ENCODE measurements at regions not wholly inside any gene's neighbourhood (a gene's known extent, or its start where the extent isn't known, plus 50 kb on each side); places are given as distances from the start of the nearest gene placed in this dataset. TPM values are rescaled to one million over a fixed set of nuclear protein-coding genes. Genes with fewer than 3 reads are reported as not detected.

DNA sequence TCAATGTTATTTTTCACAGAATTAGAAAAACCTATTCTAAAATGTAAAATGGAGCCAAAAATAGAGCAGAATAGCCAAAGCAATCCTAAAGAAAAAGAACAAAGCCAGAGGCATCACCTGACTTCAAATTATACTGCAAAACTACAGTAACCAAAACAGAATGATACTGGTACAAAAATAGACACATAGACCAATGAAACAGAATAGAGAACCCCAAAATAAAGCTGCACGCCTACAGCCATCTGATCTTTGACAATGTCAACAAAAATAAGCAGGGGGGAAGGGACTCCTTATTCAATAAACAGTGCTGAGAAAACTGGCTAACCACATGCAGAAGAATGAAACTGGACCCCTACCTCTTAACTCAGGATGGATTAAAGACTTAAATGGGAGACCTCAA lies 65.8 kb upstream of the PDE4D start:
- Histone ChIP-seq H3K4me3 (no peak overlapping the region), H3K9me3 (no peaks in the 10 kb centered on the region), H3K36me3 (replicated peaks in 1 of 2; ENCODE audit: insufficient read depth in 1 of 2, low read depth in 2 of 2) (no peaks in the 10 kb centered on the region), H3K27me3 (no peaks in the 10 kb centered on the region), H3K27ac (no peak overlapping the region), H3K4me1 (no peaks in the 10 kb centered on the region)
- ATAC-seq (no peak), DNase-seq (no peak)
- intact Hi-C loops (cut with DNase I), result no loop called here
- no peak for TF ChIP-seq CTCF (IDR thresholded peaks at IDR 0.05)
- no peak for TF ChIP-seq POLR2A (IDR thresholded peaks at IDR 0.05)
- WGBS, 2 donors, result 57 to 79% methylated on average over 1 of the region's 1 CpG

DNA sequence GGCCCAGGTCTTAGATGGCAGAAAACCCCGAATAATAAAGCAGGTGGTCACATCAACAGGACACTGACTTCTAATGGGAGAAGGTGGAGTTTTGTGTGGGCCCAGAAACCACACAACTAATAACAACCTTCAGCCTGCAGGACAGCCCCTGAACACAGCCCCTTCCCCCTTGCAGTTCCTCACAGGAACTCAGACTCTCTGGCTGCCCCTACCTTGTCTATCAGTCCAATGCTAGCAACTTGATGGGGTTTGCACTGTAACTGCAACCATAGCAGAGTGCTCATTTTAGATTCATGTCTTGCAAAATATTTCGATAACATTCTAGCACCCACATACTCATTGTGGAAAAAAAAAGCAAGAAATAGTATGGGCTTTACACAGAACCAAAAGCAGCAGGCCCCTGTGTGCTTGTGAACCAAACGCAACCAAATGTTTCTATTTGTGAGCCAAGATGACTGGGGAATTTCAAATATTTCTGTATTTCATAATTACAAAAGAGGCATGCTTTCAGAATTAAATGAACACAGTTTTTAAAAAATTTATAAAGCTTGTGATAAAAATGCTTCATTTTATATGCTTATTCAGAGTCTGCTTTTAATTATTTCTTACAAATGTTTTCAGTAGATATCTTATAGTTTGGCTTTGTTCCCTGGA lies 62.7 kb upstream of the PDE4D start:
- Histone ChIP-seq H3K36me3 (replicated peaks in 1 of 2; ENCODE audit: insufficient read depth in 1 of 2, low read depth in 2 of 2) (no peaks in the 10 kb centered on the region), H3K4me1 (no peaks in the 10 kb centered on the region), H3K9me3 (no peaks in the 10 kb centered on the region), H3K4me3 (no peak overlapping the region), H3K27ac (no peak overlapping the region), H3K27me3 (no peaks in the 10 kb centered on the region)
- ATAC-seq (no peak), DNase-seq (no peak)
- WGBS, 2 donors, result 77 to 81% methylated on average over 3 of the region's 3 CpGs
- intact Hi-C loops (cut with DNase I), result no loop called here
- TF ChIP-seq CTCF (IDR thresholded peaks at IDR 0.05) (no peak), POLR2A (IDR thresholded peaks at IDR 0.05) (no peak)

- H3K9me3 ChIP-seq, result no peaks in the 10 kb centered on the region
- intact Hi-C loops (cut with DNase I), result no loop called here
- 81 to 93% methylated on average over 2 of the region's 2 CpGs for WGBS, 2 donors
- H3K36me3 ChIP-seq (replicated peaks in 1 of 2; ENCODE audit: insufficient read depth in 1 of 2, low read depth in 2 of 2), result no peaks in the 10 kb centered on the region
- H3K27me3 ChIP-seq, result no peaks in the 10 kb centered on the region
- no peak overlapping the region for H3K4me3 ChIP-seq
- no peak for TF ChIP-seq POLR2A (IDR thresholded peaks at IDR 0.05)
- TF ChIP-seq CTCF (IDR thresholded peaks at IDR 0.05), result no peak
- DNase-seq (no peak), ATAC-seq (no peak)
- no peak overlapping the region for H3K27ac ChIP-seq
- no peaks in the 10 kb centered on the region for H3K4me1 ChIP-seq
These were observed 61.7 kb upstream of the PDE4D start for GRCh38 chr5:59955241-59955640.

DNA sequence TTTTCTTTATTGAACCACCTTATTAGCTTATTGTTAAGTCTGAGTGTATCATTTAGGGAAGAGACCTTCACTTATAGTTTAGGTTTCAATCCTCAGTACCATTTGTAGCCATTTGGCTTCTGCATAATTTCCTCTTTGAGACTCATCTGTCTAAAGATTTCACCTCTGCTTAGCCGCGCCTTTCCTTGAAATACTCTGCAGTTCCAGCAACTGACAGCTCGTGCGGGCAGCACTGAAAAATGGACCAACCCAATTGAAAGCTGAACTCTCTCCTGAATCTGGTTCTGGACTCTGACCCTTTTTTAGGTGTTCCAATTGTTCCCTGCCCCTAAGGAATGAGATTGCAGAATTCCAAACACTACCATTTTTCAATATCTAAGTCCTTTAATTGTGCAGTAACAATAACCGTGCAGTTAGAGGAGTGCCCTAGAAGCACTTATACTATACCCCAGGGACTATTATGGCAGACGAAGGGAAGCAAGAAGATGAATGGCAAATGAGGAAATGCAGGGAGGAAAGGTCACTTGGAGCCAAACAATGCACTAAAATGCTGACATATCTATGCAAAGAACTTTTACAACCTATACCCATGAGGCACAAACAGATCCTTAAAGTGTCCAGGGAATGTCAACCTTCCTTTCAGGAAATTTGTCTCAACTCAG lies 50.1 kb upstream of the PDE4D start:
- H3K27ac ChIP-seq, result no peak overlapping the region

More for the DNA sequence above, 50.1 kb upstream of the PDE4D start:
- Histone ChIP-seq H3K27me3 (no peaks in the 10 kb centered on the region), H3K4me1 (no peaks in the 10 kb centered on the region), H3K9me3 (no peaks in the 10 kb centered on the region), H3K4me3 (no peak overlapping the region), H3K36me3 (replicated peaks in 1 of 2; ENCODE audit: insufficient read depth in 1 of 2, low read depth in 2 of 2) (no peaks in the 10 kb centered on the region)
- intact Hi-C loops (cut with DNase I), result no loop called here
- TF ChIP-seq POLR2A (IDR thresholded peaks at IDR 0.05), result no peak
- no peak for TF ChIP-seq CTCF (IDR thresholded peaks at IDR 0.05)
- no peak for DNase-seq
- no peak for ATAC-seq
- 71 to 77% methylated on average over 6 of the region's 6 CpGs for WGBS, 2 donors

Small RNA genes lying in the stretch of these regions (small RNA-seq; reads per million reads assigned to genes)
- gene RNU6-806P, result not detected
